Natural killer cell (primary cell): ENCODE measurements at regions not wholly inside any gene's neighbourhood (a gene's known extent, or its start where the extent isn't known, plus 50 kb on each side); places are given as distances from the start of the nearest gene placed in this dataset.

Experiments
- ATAC-seq, 3 donors: fragments of 150-1000 bp in 2 of 3; fragments of 200-7000 bp in 1 of 3; cut with Tn5 transposase; 1 replicate in 1 of 3; 2 replicates in 2 of 3; pipeline ENCODE4 v1.10.0; 2021; ENCODE audit warnings: mild to moderate bottlenecking in 2 of 3, moderate library complexity in 2 of 3
- DNase-seq, 2 donors: peaks; one replicate each; pipeline versions ENCODE4 v3.0.0 to v3.0.0-alpha.2; 2013 to 2021; ENCODE audit warnings: mixed read lengths in 1 of 2
- H3K27ac ChIP-seq: one replicate; pipeline ENCODE4 v1.5.1; 2013; ENCODE audit warnings: mild to moderate bottlenecking, low read length
- H3K27me3 ChIP-seq: one replicate; pipeline ENCODE4 v1.6.1; 2013; ENCODE audit warnings: low read length; ENCODE audit not compliant: control insufficient read depth, insufficient read depth
- H3K36me3 ChIP-seq: one replicate; pipeline ENCODE4 v1.6.1; 2013; ENCODE audit warnings: low read length; ENCODE audit not compliant: control insufficient read depth, insufficient read depth
- H3K4me1 ChIP-seq: one replicate; pipeline ENCODE4 v1.6.1; 2013; ENCODE audit warnings: low read length; ENCODE audit not compliant: control insufficient read depth, insufficient read depth
- H3K4me3 ChIP-seq: one replicate; pipeline ENCODE4 v1.5.1; 2013; ENCODE audit warnings: low read length
- H3K9me3 ChIP-seq: one replicate; pipeline ENCODE4 v1.6.1; 2013; ENCODE audit warnings: low read length; ENCODE audit not compliant: control insufficient read depth, insufficient read depth
- H3K27ac Mint-ChIP-seq, 2 donors: one replicate each; pipeline ENCODE4 v1.8.0; 2022; ENCODE audit warnings: mild to moderate bottlenecking in 2 of 2, mixed read lengths in 2 of 2, moderate library complexity in 1 of 2
- H3K27me3 Mint-ChIP-seq, 2 donors: one replicate each; pipeline ENCODE4 v1.8.0; 2022; ENCODE audit warnings: low read depth in 2 of 2, mixed read lengths in 2 of 2
- H3K36me3 Mint-ChIP-seq: one replicate; pipeline ENCODE4 v1.8.0; 2022; ENCODE audit warnings: mixed read lengths
- H3K4me1 Mint-ChIP-seq, 2 donors: one replicate each; pipeline ENCODE4 v1.8.0; 2022; ENCODE audit warnings: mixed read lengths in 2 of 2
- H3K4me3 Mint-ChIP-seq: one replicate; pipeline ENCODE4 v1.8.0; 2022; ENCODE audit warnings: mild to moderate bottlenecking, moderate library complexity, mixed read lengths
- H3K9me3 Mint-ChIP-seq, 2 donors: one replicate each; pipeline ENCODE4 v1.8.0; 2022; ENCODE audit warnings: mixed read lengths in 2 of 2
- WGBS: methylation state at CpG from one replicate; pipeline ENCODE4 v1.1.7; 2013; ENCODE audit warnings: missing lambda C conversion rate; ENCODE audit not compliant: insufficient coverage; 5-methylcytosine and 5-hydroxymethylcytosine counted together
- intact Hi-C: fragments of 100-400 bp; cut with micrococcal nuclease; formaldehyde crosslinking; loops from one replicate; pipeline ENCODE4 v1.14.2; 2022
- TF ChIP-seq, protein P1 (sequence below): fragments of 200-600 bp; IDR thresholded peaks from one replicate; pipeline ENCODE4 v1.8.0; 2022; ENCODE audit warnings: antibody characterized with exemption

DNA sequence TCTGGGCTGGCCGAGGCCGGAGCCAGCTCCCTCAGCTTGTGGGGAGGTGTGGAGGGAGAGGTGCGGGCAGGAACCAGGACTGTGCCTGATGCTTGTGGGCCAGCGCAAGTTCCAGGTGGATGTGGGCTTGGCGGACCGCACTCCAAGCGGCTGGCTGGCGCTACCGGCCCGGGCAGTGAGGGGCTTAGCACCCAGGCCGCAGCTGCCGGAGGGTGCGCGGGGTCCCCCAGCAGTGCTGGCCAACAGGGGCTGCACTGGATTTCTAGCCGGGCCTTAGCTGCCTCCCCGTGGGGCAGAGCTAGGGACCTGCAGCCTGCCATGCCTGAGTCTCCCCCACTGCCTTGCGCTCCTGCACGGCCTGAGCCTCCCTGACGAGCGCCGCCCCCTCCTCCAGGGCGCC is 242.8 kb downstream of the CCSER2 start:
- peaks cover 19 to 32% of the 10 kb centered on the region in 2 donors for H3K27me3 Mint-ChIP-seq
- no peaks in the 10 kb centered on the region for H3K4me1 ChIP-seq
- ATAC-seq = no peak
- H3K27ac Mint-ChIP-seq = no peak overlapping the region
- no peaks in the 10 kb centered on the region for H3K4me1 Mint-ChIP-seq
- DNase-seq = no peak
- TF ChIP-seq, protein P1, sequence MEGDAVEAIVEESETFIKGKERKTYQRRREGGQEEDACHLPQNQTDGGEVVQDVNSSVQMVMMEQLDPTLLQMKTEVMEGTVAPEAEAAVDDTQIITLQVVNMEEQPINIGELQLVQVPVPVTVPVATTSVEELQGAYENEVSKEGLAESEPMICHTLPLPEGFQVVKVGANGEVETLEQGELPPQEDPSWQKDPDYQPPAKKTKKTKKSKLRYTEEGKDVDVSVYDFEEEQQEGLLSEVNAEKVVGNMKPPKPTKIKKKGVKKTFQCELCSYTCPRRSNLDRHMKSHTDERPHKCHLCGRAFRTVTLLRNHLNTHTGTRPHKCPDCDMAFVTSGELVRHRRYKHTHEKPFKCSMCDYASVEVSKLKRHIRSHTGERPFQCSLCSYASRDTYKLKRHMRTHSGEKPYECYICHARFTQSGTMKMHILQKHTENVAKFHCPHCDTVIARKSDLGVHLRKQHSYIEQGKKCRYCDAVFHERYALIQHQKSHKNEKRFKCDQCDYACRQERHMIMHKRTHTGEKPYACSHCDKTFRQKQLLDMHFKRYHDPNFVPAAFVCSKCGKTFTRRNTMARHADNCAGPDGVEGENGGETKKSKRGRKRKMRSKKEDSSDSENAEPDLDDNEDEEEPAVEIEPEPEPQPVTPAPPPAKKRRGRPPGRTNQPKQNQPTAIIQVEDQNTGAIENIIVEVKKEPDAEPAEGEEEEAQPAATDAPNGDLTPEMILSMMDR = no peak
- WGBS = 92% methylated on average over 22 of the region's 22 CpGs
- H3K36me3 Mint-ChIP-seq = no peaks in the 10 kb centered on the region
- H3K27me3 ChIP-seq = no peaks in the 10 kb centered on the region
- H3K9me3 ChIP-seq = no peaks in the 10 kb centered on the region
- no peak overlapping the region for H3K4me3 ChIP-seq
- H3K9me3 Mint-ChIP-seq = no peaks in the 10 kb centered on the region
- H3K36me3 ChIP-seq = no peaks in the 10 kb centered on the region
- intact Hi-C loops = no loop called here
- no peak overlapping the region for H3K4me3 Mint-ChIP-seq
- no peak overlapping the region for H3K27ac ChIP-seq

DNA sequence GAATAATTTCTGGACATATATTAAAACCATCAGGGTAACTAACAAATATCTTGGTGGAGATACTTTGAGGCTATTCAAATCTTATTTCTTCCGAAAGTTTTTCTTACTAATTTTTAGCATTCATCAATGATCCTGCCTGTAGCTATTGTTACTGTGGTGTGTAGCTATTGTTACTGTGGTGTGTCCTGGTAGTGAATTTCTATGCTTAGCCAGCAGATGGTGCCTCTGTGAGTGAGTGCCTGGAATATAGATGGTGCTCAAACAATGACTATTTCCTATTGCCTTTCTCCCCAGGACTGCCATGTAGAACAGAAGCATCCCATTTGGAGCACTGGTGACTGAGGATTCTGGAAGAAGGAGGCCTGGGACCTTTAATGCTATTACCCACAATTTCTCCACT is 245.7 kb downstream of the CCSER2 start:
- no peak overlapping the region for H3K27ac Mint-ChIP-seq
- H3K4me3 Mint-ChIP-seq = no peak overlapping the region
- H3K4me1 Mint-ChIP-seq = no peaks in the 10 kb centered on the region
- Histone ChIP-seq H3K4me1 (no peaks in the 10 kb centered on the region), H3K36me3 (no peaks in the 10 kb centered on the region), H3K27ac (no peak overlapping the region), H3K9me3 (no peaks in the 10 kb centered on the region), H3K27me3 (no peaks in the 10 kb centered on the region), H3K4me3 (no peak overlapping the region)
- peaks cover 11 to 13% of the 10 kb centered on the region in 2 donors for H3K27me3 Mint-ChIP-seq
- H3K36me3 Mint-ChIP-seq = no peaks in the 10 kb centered on the region
- no CpG with 5 or more reads among the region's 1 CpG for WGBS
- no peak for ATAC-seq
- no peak for DNase-seq
- intact Hi-C loops = no loop called here
- TF ChIP-seq, protein P1 = no peak
- no peaks in the 10 kb centered on the region for H3K9me3 Mint-ChIP-seq

DNA sequence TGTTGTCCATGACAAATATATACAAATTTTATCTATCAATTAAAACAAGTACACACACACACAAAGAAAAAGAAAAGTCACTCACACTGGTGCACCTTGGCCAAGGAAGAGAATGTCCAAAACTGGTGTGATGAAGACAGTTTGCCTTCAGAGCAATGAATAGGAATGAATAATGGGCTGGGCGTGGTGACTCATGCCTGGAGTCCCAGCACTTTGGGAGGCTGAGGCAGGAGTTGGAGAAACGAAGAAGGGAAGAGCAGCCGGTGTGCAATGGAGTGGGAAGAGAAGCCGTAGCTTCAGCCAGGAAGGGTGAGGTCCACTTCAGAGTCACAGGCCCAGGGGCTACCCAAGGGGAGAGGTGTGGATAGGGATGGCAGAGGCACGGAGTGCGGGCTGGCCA is 253.6 kb downstream of the CCSER2 start:
- DNase-seq (no peak), ATAC-seq (no peak)
- Histone ChIP-seq H3K9me3 (no peaks in the 10 kb centered on the region), H3K4me1 (no peaks in the 10 kb centered on the region), H3K27me3 (no peaks in the 10 kb centered on the region), H3K4me3 (no peak overlapping the region), H3K27ac (no peak overlapping the region), H3K36me3 (no peaks in the 10 kb centered on the region)
- H3K4me1 Mint-ChIP-seq = no peaks in the 10 kb centered on the region
- H3K27ac Mint-ChIP-seq = no peak overlapping the region
- 86% methylated on average over 6 of the region's 6 CpGs for WGBS
- TF ChIP-seq, protein P1 = no peak
- H3K36me3 Mint-ChIP-seq = no peaks in the 10 kb centered on the region
- H3K27me3 Mint-ChIP-seq = peaks cover 5 to 6% of the 10 kb centered on the region in 2 donors
- H3K9me3 Mint-ChIP-seq = no peaks in the 10 kb centered on the region
- intact Hi-C loops = no loop called here
- no peak overlapping the region for H3K4me3 Mint-ChIP-seq

DNA sequence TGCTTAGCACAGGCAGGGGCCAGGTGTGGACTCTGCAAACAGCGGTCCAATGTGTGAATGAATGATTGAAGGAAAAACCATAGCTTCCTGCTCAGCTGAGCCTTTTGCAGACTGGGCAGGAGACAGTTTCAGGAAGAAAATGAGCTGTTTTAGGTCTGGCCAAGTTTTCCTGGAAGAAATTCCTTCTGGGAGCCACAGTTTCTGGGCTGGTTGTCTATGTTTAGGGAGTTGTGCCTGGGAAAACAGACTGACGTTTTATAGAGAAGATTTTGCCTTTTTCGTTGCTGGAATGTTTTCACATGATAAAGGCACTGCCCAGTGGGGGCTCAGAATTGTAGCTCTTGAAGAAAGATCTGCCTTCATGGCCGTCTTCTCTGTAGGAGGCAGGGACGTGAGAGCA is 255.1 kb downstream of the CCSER2 start:
- no peak for DNase-seq
- Histone ChIP-seq H3K27ac (no peak overlapping the region), H3K4me3 (no peak overlapping the region), H3K36me3 (no peaks in the 10 kb centered on the region), H3K27me3 (no peaks in the 10 kb centered on the region), H3K9me3 (no peaks in the 10 kb centered on the region), H3K4me1 (no peaks in the 10 kb centered on the region)
- Mint-ChIP-seq H3K27me3 (peaks cover 0 to 6% of the 10 kb centered on the region in 2 donors), H3K27ac (no peak overlapping the region), H3K4me3 (no peak overlapping the region), H3K36me3 (no peaks in the 10 kb centered on the region), H3K9me3 (no peaks in the 10 kb centered on the region), H3K4me1 (no peaks in the 10 kb centered on the region)
- intact Hi-C loops = no loop called here
- TF ChIP-seq, protein P1 = no peak
- WGBS = 53% methylated on average over 5 of the region's 5 CpGs
- ATAC-seq = no peak
